Stimulated activated memory B cell treated with anti-CD40 and anti-IgM and Interleukin-4, amounts not matched to agents 10 μg/mL and 1 μg/mL and 100 μg/mL, for 72 hours (primary cell): ENCODE measurements at regions not wholly inside any gene's neighbourhood (a gene's known extent, or its start where the extent isn't known, plus 50 kb on each side); places are given as distances from the start of the nearest gene placed in this dataset.

Experiments
- ATAC-seq: fragments of 150-1000 bp; cut with Tn5 transposase; 2 replicates; pipeline ENCODE4 v1.10.0; 2021
- H3K27ac Mint-ChIP-seq: one replicate; pipeline ENCODE4 v1.8.0; 2022; ENCODE audit warnings: mild to moderate bottlenecking, mixed read lengths
- H3K27me3 Mint-ChIP-seq: one replicate; pipeline ENCODE4 v1.8.0; 2022; ENCODE audit warnings: mixed read lengths
- H3K36me3 Mint-ChIP-seq: one replicate; pipeline ENCODE4 v1.8.0; 2022; ENCODE audit warnings: mixed read lengths
- H3K4me1 Mint-ChIP-seq: one replicate; pipeline ENCODE4 v1.8.0; 2022; ENCODE audit warnings: mixed read lengths
- H3K4me3 Mint-ChIP-seq: one replicate; pipeline ENCODE4 v1.8.0; 2022; ENCODE audit warnings: mild to moderate bottlenecking, moderate library complexity, mixed read lengths
- H3K9me3 Mint-ChIP-seq: one replicate; pipeline ENCODE4 v1.8.0; 2022; ENCODE audit warnings: mixed read lengths

DNA sequence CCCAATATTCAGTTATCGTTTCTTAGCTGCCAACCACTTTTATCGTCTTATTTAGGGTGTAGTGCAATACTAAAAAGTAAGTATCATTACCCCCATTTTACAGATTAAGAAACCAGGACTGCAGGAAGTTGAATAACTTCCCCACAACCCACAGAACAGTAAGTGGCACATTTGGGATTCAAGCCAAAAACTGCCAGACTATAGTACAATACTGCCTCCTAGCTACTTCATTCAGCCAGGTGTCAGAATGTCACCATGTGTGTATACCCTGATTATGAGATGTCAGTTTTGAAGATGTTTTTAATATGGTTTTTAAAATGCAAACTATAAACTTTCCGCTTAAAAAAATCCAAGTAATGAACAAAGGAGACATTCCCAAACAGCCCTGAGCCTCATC lies 74.2 kb upstream of the PROK2 start:
- H3K27ac Mint-ChIP-seq: no peak overlapping the region
- no peak overlapping the region for H3K4me3 Mint-ChIP-seq
- H3K4me1 Mint-ChIP-seq: no peaks in the 10 kb centered on the region
- ATAC-seq: no peak
- H3K36me3 Mint-ChIP-seq: peaks cover 12% of the 10 kb centered on the region
- H3K27me3 Mint-ChIP-seq: peaks cover 90% of the 10 kb centered on the region
- peaks cover 15% of the 10 kb centered on the region for H3K9me3 Mint-ChIP-seq

DNA sequence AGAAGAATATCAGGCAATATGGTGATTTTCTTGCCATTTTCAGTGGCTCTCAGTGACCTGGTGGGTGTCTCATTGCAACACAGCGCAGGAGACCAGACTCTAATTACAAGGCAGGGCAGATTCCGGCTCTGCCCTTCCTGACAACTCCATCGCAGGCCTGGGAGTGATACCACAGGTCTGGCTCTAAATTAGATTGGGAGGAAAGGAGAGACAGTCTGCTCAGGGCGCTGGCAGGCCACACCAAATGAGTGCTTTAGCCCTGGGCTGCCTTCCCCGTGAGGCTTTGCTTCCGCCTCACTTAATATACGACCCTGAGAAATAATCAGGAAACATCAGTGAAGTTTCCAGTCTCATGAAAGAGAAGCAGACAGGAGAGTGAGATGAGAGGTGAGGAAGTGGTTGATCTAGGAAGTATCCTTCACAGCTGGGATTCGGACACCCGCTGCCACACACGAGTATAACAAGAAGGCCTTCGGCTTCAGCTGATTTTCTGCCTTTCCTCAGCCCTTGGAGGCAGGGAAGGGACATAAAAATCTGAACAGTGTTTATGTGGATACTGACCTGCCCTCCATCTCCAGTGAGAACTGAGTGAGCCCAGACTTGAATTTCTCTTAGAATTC lies 73.7 kb upstream of the PROK2 start:
- no peaks in the 10 kb centered on the region for H3K4me1 Mint-ChIP-seq
- ATAC-seq: no peak
- no peak overlapping the region for H3K4me3 Mint-ChIP-seq
- H3K27me3 Mint-ChIP-seq: peaks cover 88% of the 10 kb centered on the region
- peaks cover 15% of the 10 kb centered on the region for H3K9me3 Mint-ChIP-seq
- H3K27ac Mint-ChIP-seq: no peak overlapping the region
- H3K36me3 Mint-ChIP-seq: peaks cover 12% of the 10 kb centered on the region

DNA sequence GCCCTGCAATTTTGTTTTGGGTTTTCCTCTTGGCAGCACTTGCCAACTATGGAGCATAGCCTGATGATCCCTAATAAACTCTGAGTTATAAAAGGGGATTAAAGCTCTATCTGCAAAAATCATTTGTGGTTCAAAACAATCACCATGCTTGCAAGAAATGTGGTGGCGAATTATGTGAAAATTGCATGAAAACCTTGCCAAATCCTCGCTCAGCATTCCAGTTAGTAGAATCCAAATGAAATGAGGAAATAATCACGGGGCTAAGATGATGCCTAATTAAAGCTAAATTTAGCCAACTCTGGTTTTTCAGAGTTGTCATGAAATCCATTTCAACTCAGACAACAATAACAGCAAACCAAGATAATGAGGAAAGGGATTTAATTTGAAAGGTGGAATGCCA lies 73.0 kb upstream of the PROK2 start:
- no peak for ATAC-seq
- Mint-ChIP-seq H3K4me1 (no peaks in the 10 kb centered on the region), H3K36me3 (peaks cover 12% of the 10 kb centered on the region), H3K9me3 (peaks cover 15% of the 10 kb centered on the region), H3K27me3 (peaks cover 81% of the 10 kb centered on the region), H3K27ac (no peak overlapping the region), H3K4me3 (no peak overlapping the region)

DNA sequence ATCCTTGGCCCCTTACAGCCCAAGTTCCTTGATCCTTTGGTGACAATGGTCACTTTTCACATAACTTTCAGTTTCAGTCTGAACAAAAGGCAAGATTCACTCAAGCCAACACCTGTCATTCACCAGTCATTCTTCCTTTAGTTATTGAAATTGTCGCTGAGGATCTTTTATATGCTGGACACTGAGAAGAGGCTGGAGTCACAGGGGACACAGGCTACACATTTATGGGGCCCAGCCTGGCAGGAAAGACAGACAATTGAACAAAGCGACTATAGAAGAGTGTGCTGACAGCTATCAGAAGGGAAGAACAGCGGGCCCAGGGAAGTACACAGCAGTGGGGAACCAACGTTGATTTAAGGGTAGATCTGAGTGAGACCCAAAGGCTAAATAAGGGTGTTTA lies 69.8 kb upstream of the PROK2 start:
- H3K9me3 Mint-ChIP-seq: no peaks in the 10 kb centered on the region
- H3K4me3 Mint-ChIP-seq: no peak overlapping the region
- ATAC-seq: no peak
- H3K27ac Mint-ChIP-seq: no peak overlapping the region
- H3K4me1 Mint-ChIP-seq: no peaks in the 10 kb centered on the region
- no peaks in the 10 kb centered on the region for H3K36me3 Mint-ChIP-seq
- peaks cover 57% of the 10 kb centered on the region for H3K27me3 Mint-ChIP-seq

DNA sequence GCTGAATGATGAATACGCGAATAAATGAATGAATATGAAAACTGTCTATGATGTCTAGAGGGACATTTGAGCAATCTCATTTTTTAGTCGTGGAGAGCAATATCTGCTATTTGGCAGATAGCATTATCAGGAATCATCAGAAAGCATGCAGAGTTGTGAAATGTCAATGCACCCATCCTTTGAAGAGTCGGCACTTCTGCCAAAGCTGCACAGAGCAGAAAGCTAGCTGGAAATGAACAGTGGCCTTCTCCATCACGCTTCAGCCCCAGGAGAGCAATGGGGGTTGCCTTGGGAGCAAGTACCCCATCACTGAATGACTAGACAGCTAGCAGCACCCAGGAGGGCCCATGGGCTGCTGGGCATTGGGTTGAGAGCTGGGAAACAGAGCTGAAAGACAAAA lies 69.1 kb upstream of the PROK2 start:
- H3K27me3 Mint-ChIP-seq: peaks cover 51% of the 10 kb centered on the region
- ATAC-seq: no peak
- no peak overlapping the region for H3K27ac Mint-ChIP-seq
- no peaks in the 10 kb centered on the region for H3K36me3 Mint-ChIP-seq
- no peaks in the 10 kb centered on the region for H3K9me3 Mint-ChIP-seq
- H3K4me1 Mint-ChIP-seq: no peaks in the 10 kb centered on the region
- no peak overlapping the region for H3K4me3 Mint-ChIP-seq

DNA sequence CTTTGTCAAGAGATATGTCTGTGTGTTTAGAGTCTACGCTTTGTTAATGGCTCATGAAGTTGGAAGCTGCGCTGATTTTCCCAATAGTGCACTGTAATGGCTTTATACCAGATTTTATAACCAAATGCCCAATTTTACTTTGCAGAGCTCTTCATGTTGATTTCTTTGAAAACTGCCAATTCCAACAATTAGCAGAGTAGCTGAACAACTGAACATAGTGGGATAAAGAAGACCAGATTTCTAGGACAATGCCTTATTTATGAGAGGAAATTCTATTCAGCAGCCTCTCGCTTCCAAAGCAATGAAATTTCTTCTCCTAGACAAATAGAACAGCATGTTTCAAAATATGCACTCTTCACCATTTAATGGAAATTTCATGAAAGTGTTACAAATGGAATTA lies 66.9 kb upstream of the PROK2 start:
- H3K36me3 Mint-ChIP-seq: no peaks in the 10 kb centered on the region
- H3K4me3 Mint-ChIP-seq: no peak overlapping the region
- H3K4me1 Mint-ChIP-seq: no peaks in the 10 kb centered on the region
- ATAC-seq: no peak
- no peaks in the 10 kb centered on the region for H3K9me3 Mint-ChIP-seq
- H3K27ac Mint-ChIP-seq: no peak overlapping the region
- H3K27me3 Mint-ChIP-seq: peaks cover 36% of the 10 kb centered on the region

DNA sequence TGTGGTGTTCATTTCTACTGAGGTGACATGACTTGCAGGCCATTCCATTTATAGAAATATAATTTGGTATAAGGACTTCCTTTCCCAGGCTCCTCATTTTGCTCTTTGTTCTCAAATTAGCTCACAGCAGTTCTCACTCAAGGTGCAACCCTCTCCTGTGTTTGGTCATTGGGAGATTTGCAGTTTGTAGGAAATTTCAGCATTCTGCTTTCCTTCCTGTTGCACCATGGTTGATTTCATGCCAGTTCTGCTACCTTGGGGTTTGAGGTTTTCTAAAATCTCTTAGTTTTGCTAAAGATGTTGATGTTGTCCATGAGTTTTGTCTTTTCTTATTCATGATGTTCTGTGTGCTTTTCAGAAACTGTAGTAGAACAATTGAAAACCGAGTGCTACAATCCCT lies 65.7 kb upstream of the PROK2 start:
- H3K4me1 Mint-ChIP-seq: no peaks in the 10 kb centered on the region
- no peaks in the 10 kb centered on the region for H3K36me3 Mint-ChIP-seq

DNA sequence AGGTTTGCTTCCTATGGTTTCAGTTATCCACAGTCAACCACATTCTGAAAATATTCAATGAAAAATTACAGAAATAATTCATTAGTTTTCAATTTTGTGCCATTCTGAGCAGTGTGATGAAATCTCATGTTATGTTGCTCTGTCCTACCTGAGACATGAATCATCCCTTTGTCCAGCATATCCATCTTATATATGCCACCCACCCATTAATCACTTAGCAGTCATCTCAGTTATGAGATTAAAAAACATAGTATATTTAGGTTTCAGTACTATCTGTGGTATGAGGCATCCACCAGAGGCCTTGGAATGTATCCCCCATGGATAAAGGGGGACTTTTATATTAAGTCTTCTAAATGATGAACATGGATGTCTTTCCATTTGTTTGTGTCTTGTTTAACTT lies 64.7 kb upstream of the PROK2 start:
- H3K4me1 Mint-ChIP-seq: no peaks in the 10 kb centered on the region
- H3K27ac Mint-ChIP-seq: no peak overlapping the region
- no peak overlapping the region for H3K4me3 Mint-ChIP-seq
- H3K36me3 Mint-ChIP-seq: no peaks in the 10 kb centered on the region
- no peaks in the 10 kb centered on the region for H3K9me3 Mint-ChIP-seq
- ATAC-seq: no peak
- peaks cover 31% of the 10 kb centered on the region for H3K27me3 Mint-ChIP-seq

More for the DNA sequence above, 65.7 kb upstream of the PROK2 start:
- peaks cover 35% of the 10 kb centered on the region for H3K27me3 Mint-ChIP-seq
- H3K4me3 Mint-ChIP-seq: no peak overlapping the region
- no peak overlapping the region for H3K27ac Mint-ChIP-seq
- no peaks in the 10 kb centered on the region for H3K9me3 Mint-ChIP-seq
- ATAC-seq: no peak

DNA sequence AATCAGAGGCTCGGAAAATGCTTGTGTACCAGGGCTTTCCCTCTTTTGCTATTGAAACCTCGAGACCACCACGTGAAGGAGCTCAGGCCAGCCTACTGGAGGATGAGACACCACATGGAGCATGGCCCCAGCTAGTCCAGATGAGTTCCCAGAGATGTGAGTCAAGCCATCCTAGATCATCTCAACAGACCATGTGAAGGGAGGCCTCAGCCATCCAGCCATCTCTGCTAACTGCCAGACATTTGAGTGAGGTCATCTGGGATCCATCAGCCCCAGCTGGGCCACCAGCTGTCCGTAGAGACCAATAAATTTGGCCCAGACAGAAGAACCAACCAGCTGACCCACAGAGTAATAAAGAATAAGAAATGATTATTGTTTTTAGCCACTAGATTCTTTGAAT lies 62.8 kb upstream of the PROK2 start:
- Mint-ChIP-seq H3K36me3 (no peaks in the 10 kb centered on the region), H3K27me3 (peaks cover 34% of the 10 kb centered on the region), H3K9me3 (no peaks in the 10 kb centered on the region), H3K4me1 (no peaks in the 10 kb centered on the region), H3K4me3 (no peak overlapping the region), H3K27ac (no peak overlapping the region)
- no peak for ATAC-seq

DNA sequence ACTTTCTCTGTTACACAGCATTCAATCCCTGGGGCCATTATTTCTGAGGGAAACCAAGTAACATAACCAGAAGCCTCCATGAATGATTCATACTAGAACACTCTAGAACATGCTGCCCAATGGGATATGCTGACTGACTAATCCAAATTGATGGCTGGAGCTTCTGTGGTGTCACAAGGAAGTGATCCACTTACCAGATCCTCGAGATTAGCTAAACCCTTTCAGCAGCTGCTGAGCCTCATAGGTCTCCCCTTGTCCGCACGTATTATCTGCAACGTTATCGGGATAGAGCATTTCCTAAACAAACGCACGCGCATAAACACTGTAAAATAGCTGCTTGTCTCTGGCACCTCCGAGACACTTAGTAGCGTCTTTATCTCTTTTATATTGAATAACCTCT lies 61.2 kb upstream of the PROK2 start:
- peaks cover 32% of the 10 kb centered on the region for H3K27me3 Mint-ChIP-seq
- H3K4me3 Mint-ChIP-seq: no peak overlapping the region
- ATAC-seq: no peak
- no peak overlapping the region for H3K27ac Mint-ChIP-seq
- no peaks in the 10 kb centered on the region for H3K9me3 Mint-ChIP-seq
- H3K4me1 Mint-ChIP-seq: no peaks in the 10 kb centered on the region
- no peaks in the 10 kb centered on the region for H3K36me3 Mint-ChIP-seq

DNA sequence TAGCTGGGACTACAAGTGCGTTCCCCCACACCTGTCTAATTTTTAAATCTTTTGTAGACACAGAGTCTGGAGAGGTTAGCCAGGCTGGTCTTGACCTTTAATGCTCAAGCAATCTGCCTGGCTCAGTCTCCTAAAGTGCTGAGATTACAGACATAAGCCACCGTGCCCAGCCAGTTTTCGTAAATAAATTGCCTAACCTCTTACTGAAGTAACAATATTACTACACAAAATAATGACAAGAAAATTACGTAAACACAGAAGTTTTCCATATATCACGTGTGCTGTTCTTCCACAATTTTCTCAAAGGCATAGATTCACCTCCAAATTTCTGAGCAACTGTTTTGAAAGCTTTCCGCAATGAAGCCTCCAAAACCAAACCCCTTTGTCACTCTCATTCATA lies 58.1 kb upstream of the PROK2 start:
- no peak for ATAC-seq
- H3K27me3 Mint-ChIP-seq: peaks cover 26% of the 10 kb centered on the region
- H3K4me3 Mint-ChIP-seq: no peak overlapping the region
- H3K9me3 Mint-ChIP-seq: no peaks in the 10 kb centered on the region
- no peaks in the 10 kb centered on the region for H3K36me3 Mint-ChIP-seq
- H3K27ac Mint-ChIP-seq: no peak overlapping the region
- H3K4me1 Mint-ChIP-seq: no peaks in the 10 kb centered on the region

DNA sequence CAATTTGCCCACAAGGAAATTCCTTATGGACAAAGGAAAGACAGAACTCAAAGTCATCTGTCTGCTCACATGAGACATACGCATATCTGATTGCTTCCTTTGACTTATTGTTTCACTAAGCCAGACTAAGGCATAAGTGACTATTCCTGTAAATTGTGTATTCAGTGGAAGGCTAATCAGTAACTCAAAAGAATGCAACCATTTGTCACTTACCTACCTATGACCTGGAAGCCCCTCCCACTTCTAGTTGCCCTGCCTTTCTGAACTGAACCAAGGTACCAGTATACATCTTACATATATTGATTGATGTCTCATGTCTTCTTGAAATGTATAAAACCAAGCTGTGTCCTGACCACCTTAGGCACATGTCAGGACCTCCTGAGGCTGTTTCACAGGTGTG lies 53.5 kb upstream of the PROK2 start:
- Mint-ChIP-seq H3K9me3 (no peaks in the 10 kb centered on the region), H3K4me3 (no peak overlapping the region), H3K27ac (no peak overlapping the region), H3K4me1 (no peaks in the 10 kb centered on the region), H3K27me3 (peaks cover 17% of the 10 kb centered on the region), H3K36me3 (no peaks in the 10 kb centered on the region)
- no peak for ATAC-seq
